Left lung (tissue), 4 donors: ENCODE measurements at regions not wholly inside any gene's neighbourhood (a gene's known extent, or its start where the extent isn't known, plus 50 kb on each side); places are given as distances from the start of the nearest gene placed in this dataset.

Source experiments
- ATAC-seq: fragments of 200-7000 bp; cut with Tn5 transposase; one replicate; pipeline ENCODE4 v1.9.1; 2020; ENCODE audit warnings: moderate library complexity
- DNase-seq, 4 donors: peaks; one replicate each; pipeline ENCODE4 v3.0.0-alpha.2; 2013 to 2020
- H3K27ac ChIP-seq, 2 donors: fragments of 200-600 bp; sonication (generic) in 1 of 2; one replicate each; pipeline versions ENCODE4 v1.5.0 to v1.8.0; 2020 to 2021
- H3K27me3 ChIP-seq, 2 donors: fragments of 200-600 bp; sonication (generic) in 1 of 2; one replicate each; pipeline versions ENCODE4 v1.5.0 to v1.8.0; 2020 to 2021
- H3K36me3 ChIP-seq, 2 donors: fragments of 200-600 bp; sonication (generic) in 1 of 2; one replicate each; pipeline versions ENCODE4 v1.5.0 to v1.8.0; 2020 to 2021
- H3K4me1 ChIP-seq, 2 donors: fragments of 200-600 bp; one replicate each; pipeline ENCODE4 v1.8.0; 2021
- H3K4me3 ChIP-seq, 2 donors: fragments of 200-600 bp; sonication (generic) in 1 of 2; one replicate each; pipeline versions ENCODE4 v1.5.0 to v1.8.0; 2020 to 2021; ENCODE audit warnings: mild to moderate bottlenecking in 1 of 2
- H3K9me3 ChIP-seq, 2 donors: fragments of 200-600 bp; sonication (generic) in 1 of 2; one replicate each; pipeline versions ENCODE4 v1.5.0 to v1.8.0; 2020 to 2021
- intact Hi-C, 2 donors: fragments of 100-400 bp; cut with DNase I; formaldehyde crosslinking; loops; one replicate each; pipeline versions ENCODE4 v1.11.2 to v1.14.2; 2022
- TF ChIP-seq, protein P1 (sequence below), 2 donors: fragments of 200-600 bp; sonication (generic) in 1 of 2; IDR thresholded peaks; one replicate each; pipeline versions ENCODE4 v1.5.0 to v1.8.0; 2021; ENCODE audit warnings: antibody characterized with exemption in 2 of 2
- donor health status: DM: no; HTN: yes; CAD: no.
- donor health status: DM: no; HTN: no; CAD: no.

DNA sequence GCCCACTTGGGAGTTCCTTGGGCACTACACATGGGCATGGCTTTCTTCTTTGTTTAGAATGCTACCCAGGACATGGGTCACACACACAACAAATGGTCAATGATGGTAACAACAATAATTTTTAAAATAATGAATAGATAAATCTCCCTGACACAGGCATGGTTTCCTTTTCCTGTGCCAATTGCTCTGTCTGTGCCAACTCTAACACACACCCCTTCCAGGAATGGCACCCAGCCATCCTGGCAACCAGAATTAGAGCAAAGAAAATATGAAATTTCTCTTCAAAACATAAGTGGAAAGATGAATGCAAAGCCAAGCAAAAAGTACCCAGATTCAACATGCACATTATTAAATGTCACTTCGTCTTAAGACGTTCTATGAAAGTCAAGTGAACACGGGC is 104.9 kb upstream of the SOX5 start:
- no peak overlapping the region for H3K27ac ChIP-seq
- H3K36me3 ChIP-seq, result no peaks in the 10 kb centered on the region
- no peak overlapping the region for H3K4me3 ChIP-seq
- no peaks in the 10 kb centered on the region for H3K4me1 ChIP-seq
- no peaks in the 10 kb centered on the region for H3K27me3 ChIP-seq
- intact Hi-C loops, result no loop called here
- TF ChIP-seq, protein P1, sequence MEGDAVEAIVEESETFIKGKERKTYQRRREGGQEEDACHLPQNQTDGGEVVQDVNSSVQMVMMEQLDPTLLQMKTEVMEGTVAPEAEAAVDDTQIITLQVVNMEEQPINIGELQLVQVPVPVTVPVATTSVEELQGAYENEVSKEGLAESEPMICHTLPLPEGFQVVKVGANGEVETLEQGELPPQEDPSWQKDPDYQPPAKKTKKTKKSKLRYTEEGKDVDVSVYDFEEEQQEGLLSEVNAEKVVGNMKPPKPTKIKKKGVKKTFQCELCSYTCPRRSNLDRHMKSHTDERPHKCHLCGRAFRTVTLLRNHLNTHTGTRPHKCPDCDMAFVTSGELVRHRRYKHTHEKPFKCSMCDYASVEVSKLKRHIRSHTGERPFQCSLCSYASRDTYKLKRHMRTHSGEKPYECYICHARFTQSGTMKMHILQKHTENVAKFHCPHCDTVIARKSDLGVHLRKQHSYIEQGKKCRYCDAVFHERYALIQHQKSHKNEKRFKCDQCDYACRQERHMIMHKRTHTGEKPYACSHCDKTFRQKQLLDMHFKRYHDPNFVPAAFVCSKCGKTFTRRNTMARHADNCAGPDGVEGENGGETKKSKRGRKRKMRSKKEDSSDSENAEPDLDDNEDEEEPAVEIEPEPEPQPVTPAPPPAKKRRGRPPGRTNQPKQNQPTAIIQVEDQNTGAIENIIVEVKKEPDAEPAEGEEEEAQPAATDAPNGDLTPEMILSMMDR (IDR thresholded peaks at IDR 0.05), result no peak
- no peaks in the 10 kb centered on the region for H3K9me3 ChIP-seq
- no peak for DNase-seq
- ATAC-seq, result no peak

DNA sequence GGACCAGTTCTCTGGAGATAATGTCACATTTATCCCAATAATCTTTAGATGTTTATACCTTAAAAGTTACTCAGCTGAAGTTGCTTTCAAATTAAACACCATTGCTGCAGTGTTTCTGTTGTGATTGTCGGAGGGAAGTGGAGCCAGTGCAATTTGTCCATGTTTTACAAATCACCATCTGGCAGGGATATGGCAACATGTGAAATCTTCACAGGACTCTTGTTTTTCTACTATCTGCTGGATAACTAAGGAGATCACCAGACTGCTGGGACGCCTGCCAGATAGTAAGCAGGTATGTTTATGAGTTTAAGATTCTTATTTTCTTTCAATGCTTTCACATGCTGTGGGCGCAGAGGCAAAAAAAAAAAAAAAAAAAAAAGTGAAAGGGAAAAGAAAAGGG is 100.3 kb upstream of the SOX5 start:
- H3K4me1 ChIP-seq, result no peaks in the 10 kb centered on the region
- DNase-seq, result no peak
- H3K27me3 ChIP-seq, result no peaks in the 10 kb centered on the region
- ATAC-seq, result no peak
- TF ChIP-seq, protein P1 (IDR thresholded peaks at IDR 0.05), result no peak
- H3K9me3 ChIP-seq, result peaks cover 0 to 11% of the 10 kb centered on the region in 2 donors
- H3K36me3 ChIP-seq, result no peaks in the 10 kb centered on the region
- intact Hi-C loops, result no loop called here
- no peak overlapping the region for H3K27ac ChIP-seq
- no peak overlapping the region for H3K4me3 ChIP-seq

DNA sequence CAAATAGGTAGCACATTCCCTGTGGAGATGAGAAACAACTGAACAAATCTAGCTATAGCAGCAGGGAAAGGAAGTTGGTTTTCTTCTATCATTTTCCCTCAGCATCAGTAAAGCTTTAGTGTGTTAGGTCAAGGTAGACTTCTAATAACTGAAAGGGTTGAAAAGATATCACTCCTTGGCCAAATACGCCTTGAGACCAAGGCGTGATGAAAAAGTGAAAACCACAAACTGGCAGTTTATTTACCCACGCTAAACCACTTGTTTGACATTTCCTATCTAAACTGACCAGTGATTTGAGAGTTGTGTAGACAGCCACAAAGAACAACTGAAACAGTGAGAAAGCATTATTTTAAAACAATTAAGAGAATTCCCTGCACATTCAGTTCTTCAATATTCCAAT is 99.6 kb upstream of the SOX5 start:
- no peak overlapping the region for H3K27ac ChIP-seq

DNA sequence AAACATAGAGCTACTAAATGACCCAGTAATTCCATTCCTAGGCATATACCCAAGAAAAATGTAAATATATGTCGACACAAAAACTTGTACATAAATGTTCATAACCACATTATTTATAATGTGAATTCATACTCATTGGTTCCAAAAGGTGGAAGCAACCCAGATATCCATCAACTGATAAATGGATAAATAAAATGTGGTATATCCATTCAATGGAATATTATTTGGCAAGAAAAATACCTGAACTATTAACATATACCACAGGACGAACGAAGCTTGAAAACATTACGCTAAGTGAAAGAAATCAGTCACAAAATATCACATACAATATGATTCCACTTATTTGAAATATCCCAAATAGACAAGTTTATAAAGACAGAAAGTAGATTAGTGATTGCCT is 99.0 kb upstream of the SOX5 start:
- DNase-seq, result no peak
- H3K4me1 ChIP-seq, result no peaks in the 10 kb centered on the region
- peaks cover 0 to 11% of the 10 kb centered on the region in 2 donors for H3K9me3 ChIP-seq
- no peaks in the 10 kb centered on the region for H3K36me3 ChIP-seq
- no peak for ATAC-seq
- H3K27me3 ChIP-seq, result no peaks in the 10 kb centered on the region
- intact Hi-C loops, result no loop called here
- no peak overlapping the region for H3K4me3 ChIP-seq
- H3K27ac ChIP-seq, result no peak overlapping the region
- TF ChIP-seq, protein P1 (IDR thresholded peaks at IDR 0.05), result no peak

More for the DNA sequence above, 99.6 kb upstream of the SOX5 start:
- DNase-seq, result no peak
- H3K36me3 ChIP-seq, result no peaks in the 10 kb centered on the region
- ATAC-seq, result no peak
- H3K4me1 ChIP-seq, result no peaks in the 10 kb centered on the region
- no peaks in the 10 kb centered on the region for H3K27me3 ChIP-seq
- TF ChIP-seq, protein P1 (IDR thresholded peaks at IDR 0.05), result no peak
- intact Hi-C loops, result no loop called here
- H3K4me3 ChIP-seq, result no peak overlapping the region
- H3K9me3 ChIP-seq, result peaks cover 0 to 11% of the 10 kb centered on the region in 2 donors

DNA sequence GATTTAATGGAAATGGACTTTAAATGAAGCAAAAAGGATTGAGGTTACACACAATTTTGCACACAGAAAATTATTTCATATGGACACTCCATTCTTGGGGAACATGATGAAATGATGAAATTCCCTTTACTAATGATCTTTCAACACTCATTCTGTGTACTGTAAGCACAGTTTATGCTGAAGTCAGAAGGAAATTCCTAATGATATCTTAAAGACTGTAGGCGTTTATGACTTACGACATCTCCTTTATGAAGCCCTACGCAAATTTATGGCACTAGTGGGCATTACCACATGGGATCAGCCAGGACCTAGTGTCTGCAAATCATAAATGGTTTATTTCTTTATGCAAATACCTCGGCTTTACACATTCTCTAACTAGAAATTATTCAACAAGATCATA is 97.9 kb upstream of the SOX5 start:
- no peaks in the 10 kb centered on the region for H3K27me3 ChIP-seq
- no peaks in the 10 kb centered on the region for H3K4me1 ChIP-seq
- peaks cover 0 to 11% of the 10 kb centered on the region in 2 donors for H3K9me3 ChIP-seq
- no peak overlapping the region for H3K27ac ChIP-seq
- no peaks in the 10 kb centered on the region for H3K36me3 ChIP-seq
- ATAC-seq (no peak), DNase-seq (no peak)
- H3K4me3 ChIP-seq, result no peak overlapping the region
- intact Hi-C loops, result no loop called here
- TF ChIP-seq, protein P1 (IDR thresholded peaks at IDR 0.05), result no peak
